Prostate gland (tissue), 2 donors: ENCODE measurements at regions not wholly inside any gene's neighbourhood (a gene's known extent, or its start where the extent isn't known, plus 50 kb on each side); places are given as distances from the start of the nearest gene placed in this dataset.

ENCODE experiments used
- DNase-seq: peaks from one replicate; pipeline ENCODE4 v3.0.0-alpha.2; 2019; ENCODE audit warnings: low spot score
- H3K27ac ChIP-seq, 2 donors: fragments of 200-600 bp; sonication (generic); 2 replicates each; pipeline ENCODE4 v1.5.1; 2017 to 2019
- H3K27me3 ChIP-seq: fragments of 200-600 bp; sonication (generic); replicated peaks from 2 replicates; pipeline ENCODE4 v1.5.1; 2019; ENCODE audit not compliant: insufficient read depth
- H3K36me3 ChIP-seq, 2 donors: fragments of 200-600 bp; sonication (generic); 1 replicate in 1 of 2; 2 replicates in 1 of 2; pipeline versions ENCODE4 v1.5.1 to v1.8.1; 2017 to 2019
- H3K4me1 ChIP-seq: fragments of 200-600 bp; sonication (generic); replicated peaks from 2 replicates; pipeline ENCODE4 v1.5.1; 2019
- H3K4me3 ChIP-seq, 2 donors: fragments of 200-600 bp; sonication (generic); 2 replicates each; pipeline ENCODE4 v1.5.1; 2017 to 2019
- H3K9me3 ChIP-seq: fragments of 200-600 bp; sonication (generic); 2 replicates; pipeline ENCODE4 v1.5.1; 2017
- POLR2A ChIP-seq: fragments of 450-650 bp; IDR thresholded peaks from one replicate; pipeline ENCODE4 v1.6.1; 2016; ENCODE audit warnings: antibody characterized with exemption, mild to moderate bottlenecking
- POLR2AphosphoS5 ChIP-seq: sonication (generic); formaldehyde crosslinking; IDR thresholded peaks from one replicate; pipeline ENCODE4 v1.6.1; 2017; ENCODE audit warnings: antibody characterized with exemption
- WGBS: methylation state at CpG from one replicate; pipeline ENCODE4 v1.1.5; 2018; 5-methylcytosine and 5-hydroxymethylcytosine counted together
- intact Hi-C: fragments of 100-400 bp; cut with DNase I; formaldehyde crosslinking; loops from one replicate; pipeline ENCODE4 v1.14.2; 2022
- TF ChIP-seq, protein P1 (sequence below), 4 experiments: fragments of 200-600 bp in 2 of 4; fragments of 450-650 bp in 2 of 4; sonication (generic) in 2 of 4; IDR thresholded peaks; 1 replicate in 3 of 4; 2 replicates in 1 of 4; pipeline ENCODE4 v1.5.1; 2016 to 2019; ENCODE audit warnings: antibody characterized with exemption in 4 of 4, mild to moderate bottlenecking in 2 of 4, moderate library complexity in 2 of 4

DNA sequence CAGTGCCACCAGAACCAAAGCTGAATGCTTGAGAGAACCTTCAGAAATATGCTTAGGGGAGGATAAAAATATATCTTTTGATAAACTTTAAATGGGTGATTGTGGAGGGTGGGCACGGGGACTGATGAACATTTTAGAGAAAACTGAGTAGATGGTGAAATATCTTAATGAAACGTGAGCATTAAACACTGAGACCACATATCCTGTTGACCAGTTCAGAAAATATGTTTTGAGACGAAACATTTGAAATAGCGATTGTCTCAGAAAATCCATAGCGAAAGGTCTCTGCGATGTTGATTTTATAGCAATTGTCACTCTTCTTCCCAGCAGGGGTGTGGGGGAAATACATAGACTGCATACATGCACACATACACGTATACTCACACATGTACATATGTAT, 231.0 kb downstream of the ESM1 start:
- intact Hi-C loops = no loop called here
- Histone ChIP-seq H3K4me1 (no peaks in the 10 kb centered on the region), H3K9me3 (no peaks in the 10 kb centered on the region), H3K36me3 (no peaks in the 10 kb centered on the region), H3K27ac (no peak overlapping the region), H3K4me3 (no peak overlapping the region), H3K27me3 (no peaks in the 10 kb centered on the region)
- TF ChIP-seq POLR2AphosphoS5 (no peak), POLR2A (no peak)
- TF ChIP-seq, protein P1, sequence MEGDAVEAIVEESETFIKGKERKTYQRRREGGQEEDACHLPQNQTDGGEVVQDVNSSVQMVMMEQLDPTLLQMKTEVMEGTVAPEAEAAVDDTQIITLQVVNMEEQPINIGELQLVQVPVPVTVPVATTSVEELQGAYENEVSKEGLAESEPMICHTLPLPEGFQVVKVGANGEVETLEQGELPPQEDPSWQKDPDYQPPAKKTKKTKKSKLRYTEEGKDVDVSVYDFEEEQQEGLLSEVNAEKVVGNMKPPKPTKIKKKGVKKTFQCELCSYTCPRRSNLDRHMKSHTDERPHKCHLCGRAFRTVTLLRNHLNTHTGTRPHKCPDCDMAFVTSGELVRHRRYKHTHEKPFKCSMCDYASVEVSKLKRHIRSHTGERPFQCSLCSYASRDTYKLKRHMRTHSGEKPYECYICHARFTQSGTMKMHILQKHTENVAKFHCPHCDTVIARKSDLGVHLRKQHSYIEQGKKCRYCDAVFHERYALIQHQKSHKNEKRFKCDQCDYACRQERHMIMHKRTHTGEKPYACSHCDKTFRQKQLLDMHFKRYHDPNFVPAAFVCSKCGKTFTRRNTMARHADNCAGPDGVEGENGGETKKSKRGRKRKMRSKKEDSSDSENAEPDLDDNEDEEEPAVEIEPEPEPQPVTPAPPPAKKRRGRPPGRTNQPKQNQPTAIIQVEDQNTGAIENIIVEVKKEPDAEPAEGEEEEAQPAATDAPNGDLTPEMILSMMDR (IDR thresholded peaks at IDR 0.05) = no peak
- 89% methylated on average over 7 of the region's 7 CpGs for WGBS
- no peak for DNase-seq

DNA sequence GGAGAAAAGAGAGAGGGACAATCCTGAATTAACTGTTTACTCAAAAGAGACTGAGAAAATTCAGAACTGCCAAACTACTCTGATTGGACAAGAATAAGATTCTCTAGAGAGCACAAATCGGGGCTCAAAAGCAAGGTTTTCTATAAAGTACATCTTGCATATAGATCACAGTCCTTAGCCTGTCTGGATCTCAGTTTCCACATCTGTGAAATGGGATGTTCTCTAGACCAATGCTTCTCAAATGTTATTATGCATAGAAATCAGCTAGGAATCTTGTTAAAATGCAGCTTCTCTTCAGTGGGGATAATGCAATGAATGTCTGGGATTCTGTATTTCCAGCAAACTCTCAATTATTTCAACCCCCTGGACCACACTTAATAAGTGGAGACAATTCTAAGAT, 231.6 kb downstream of the ESM1 start:
- 94% methylated on average over 1 of the region's 1 CpG for WGBS
- DNase-seq = no peak

DNA sequence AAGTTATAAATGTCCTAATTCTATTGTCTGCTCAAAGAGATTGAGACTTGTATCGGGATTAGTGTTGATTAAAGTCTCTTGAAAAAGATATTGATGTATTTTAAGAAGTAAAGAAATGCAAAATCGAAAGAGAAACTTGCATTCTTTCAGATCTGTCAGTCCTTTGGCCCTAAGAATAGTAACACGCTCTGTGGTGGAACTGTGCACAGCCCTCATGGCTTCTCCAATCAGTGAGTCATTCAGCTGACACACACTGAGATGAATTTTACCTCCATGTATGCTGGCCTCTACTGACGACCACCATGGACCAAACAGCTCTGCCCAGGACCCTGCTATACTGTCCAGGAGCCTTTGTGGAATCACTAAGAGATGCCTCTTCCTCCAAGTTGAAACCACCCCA, 232.4 kb downstream of the ESM1 start:
- WGBS = 40% methylated on average over 4 of the region's 4 CpGs
- TF ChIP-seq POLR2A (no peak), POLR2AphosphoS5 (no peak)
- TF ChIP-seq, protein P1 (IDR thresholded peaks at IDR 0.05) = no peak
- intact Hi-C loops = no loop called here
- Histone ChIP-seq H3K27me3 (no peaks in the 10 kb centered on the region), H3K36me3 (no peaks in the 10 kb centered on the region), H3K27ac (no peak overlapping the region), H3K4me3 (no peak overlapping the region), H3K9me3 (no peaks in the 10 kb centered on the region), H3K4me1 (no peaks in the 10 kb centered on the region)
- no peak for DNase-seq

More for the DNA sequence above, 231.6 kb downstream of the ESM1 start:
- H3K27ac ChIP-seq = no peak overlapping the region
- H3K27me3 ChIP-seq = no peaks in the 10 kb centered on the region
- H3K4me3 ChIP-seq = no peak overlapping the region
- intact Hi-C loops = no loop called here
- H3K4me1 ChIP-seq = no peaks in the 10 kb centered on the region
- H3K9me3 ChIP-seq = no peaks in the 10 kb centered on the region
- TF ChIP-seq, protein P1 (IDR thresholded peaks at IDR 0.05) = no peak
- TF ChIP-seq POLR2AphosphoS5 = no peak
- TF ChIP-seq POLR2A = no peak
- no peaks in the 10 kb centered on the region for H3K36me3 ChIP-seq

DNA sequence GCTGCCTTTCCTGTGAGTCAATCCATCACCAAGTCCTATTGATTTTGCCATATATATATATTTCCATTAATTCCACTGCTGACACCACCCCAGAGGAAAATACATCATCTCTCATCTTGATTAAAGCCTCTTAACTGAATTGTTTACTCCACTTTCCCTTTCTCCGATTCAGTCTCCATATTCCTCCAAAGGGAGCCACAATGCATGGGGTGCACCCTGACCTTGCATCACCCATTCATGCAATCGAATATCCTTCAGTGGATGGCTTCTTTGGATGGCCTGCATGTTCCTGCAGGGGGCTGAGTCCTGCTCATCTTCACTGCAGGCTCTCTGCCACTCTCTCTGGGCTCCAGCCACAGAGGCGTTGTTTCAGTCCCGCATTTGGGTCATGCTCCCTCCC, 231.0 kb downstream of the SNX18 start:
- H3K27ac ChIP-seq = no peak overlapping the region
- TF ChIP-seq POLR2AphosphoS5 (no peak), POLR2A (no peak)
- TF ChIP-seq, protein P1 (IDR thresholded peaks at IDR 0.05) = no peak
- no peaks in the 10 kb centered on the region for H3K9me3 ChIP-seq
- no peak for DNase-seq
- intact Hi-C loops = no loop called here
- no peaks in the 10 kb centered on the region for H3K36me3 ChIP-seq
- WGBS = 96% methylated on average over 4 of the region's 4 CpGs
- H3K4me3 ChIP-seq = no peak overlapping the region
- H3K27me3 ChIP-seq = no peaks in the 10 kb centered on the region
- no peaks in the 10 kb centered on the region for H3K4me1 ChIP-seq

- TF ChIP-seq POLR2A = no peak
- TF ChIP-seq POLR2AphosphoS5 = no peak
- TF ChIP-seq, protein P1 (IDR thresholded peaks at IDR 0.05) = no peak
- H3K36me3 ChIP-seq = no peaks in the 10 kb centered on the region
- H3K27ac ChIP-seq = no peak overlapping the region
- H3K9me3 ChIP-seq = no peaks in the 10 kb centered on the region
- no peak overlapping the region for H3K4me3 ChIP-seq
- intact Hi-C loops = no loop called here
- no peaks in the 10 kb centered on the region for H3K27me3 ChIP-seq
- WGBS = 93% methylated on average over 10 of the region's 10 CpGs
- DNase-seq = no peak
- H3K4me1 ChIP-seq = no peaks in the 10 kb centered on the region
Observed at GRCh38 chr5:54746777-54747398, 229.3 kb downstream of the SNX18 start.
